ENCODE measurements at regions not wholly inside any gene's neighbourhood (a gene's known extent, or its start where the extent isn't known, plus 50 kb on each side); places are given as distances from the start of the nearest gene placed in this dataset.

- TF ChIP-seq, protein P1, sequence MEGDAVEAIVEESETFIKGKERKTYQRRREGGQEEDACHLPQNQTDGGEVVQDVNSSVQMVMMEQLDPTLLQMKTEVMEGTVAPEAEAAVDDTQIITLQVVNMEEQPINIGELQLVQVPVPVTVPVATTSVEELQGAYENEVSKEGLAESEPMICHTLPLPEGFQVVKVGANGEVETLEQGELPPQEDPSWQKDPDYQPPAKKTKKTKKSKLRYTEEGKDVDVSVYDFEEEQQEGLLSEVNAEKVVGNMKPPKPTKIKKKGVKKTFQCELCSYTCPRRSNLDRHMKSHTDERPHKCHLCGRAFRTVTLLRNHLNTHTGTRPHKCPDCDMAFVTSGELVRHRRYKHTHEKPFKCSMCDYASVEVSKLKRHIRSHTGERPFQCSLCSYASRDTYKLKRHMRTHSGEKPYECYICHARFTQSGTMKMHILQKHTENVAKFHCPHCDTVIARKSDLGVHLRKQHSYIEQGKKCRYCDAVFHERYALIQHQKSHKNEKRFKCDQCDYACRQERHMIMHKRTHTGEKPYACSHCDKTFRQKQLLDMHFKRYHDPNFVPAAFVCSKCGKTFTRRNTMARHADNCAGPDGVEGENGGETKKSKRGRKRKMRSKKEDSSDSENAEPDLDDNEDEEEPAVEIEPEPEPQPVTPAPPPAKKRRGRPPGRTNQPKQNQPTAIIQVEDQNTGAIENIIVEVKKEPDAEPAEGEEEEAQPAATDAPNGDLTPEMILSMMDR (conservative IDR thresholded peaks at IDR 0.05 in 1 of 2, IDR thresholded peaks at IDR 0.05 in 1 of 2; ENCODE audit: extremely low read depth in 1 of 2, insufficient read depth in 1 of 2, low read depth in 1 of 2, low read length in 2 of 2) = no peak
- TF ChIP-seq EZH2 (IDR thresholded peaks at IDR 0.05; ENCODE audit: borderline replicate concordance, low read length) = no peak
These were observed 100.0 kb downstream of the CD24 start for GRCh38 chr6:106874481-106874880.
